ENCODE measurements at regions not wholly inside any gene's neighbourhood (a gene's known extent, or its start where the extent isn't known, plus 50 kb on each side); places are given as distances from the start of the nearest gene placed in this dataset.
"Not testable (repeated sequence)": the region's sequence is repeated elsewhere in the genome, so short reads cannot be mapped to it uniquely, and the experiment has no call there.

GRCh38 chr10:21463436-21463835 is 62.0 kb downstream of the SKIDA1 start:
- no peak for DNase-seq (ENCODE audit: low spot score)

GRCh38 chr10:21458126-21458871 is 67.2 kb downstream of the SKIDA1 start:
- DNase-seq (ENCODE audit: low spot score): no peak

GRCh38 chr10:21456160-21456559 is 69.3 kb downstream of the SKIDA1 start:
- no peak for DNase-seq (ENCODE audit: low spot score)

- DNase-seq (ENCODE audit: low spot score): no peak
Observed at GRCh38 chr10:21452203-21452602, 73.3 kb downstream of the SKIDA1 start.

GRCh38 chr10:21449288-21449966 is 76.1 kb downstream of the SKIDA1 start:
- DNase-seq (ENCODE audit: low spot score): no peak

GRCh38 chr10:21445163-21445562 is 80.3 kb downstream of the SKIDA1 start:
- DNase-seq (ENCODE audit: low spot score): no peak

- DNase-seq (ENCODE audit: low spot score): no peak
Observed at GRCh38 chr10:21441625-21442024, 83.9 kb downstream of the SKIDA1 start.

- not testable (repeated sequence) for DNase-seq (ENCODE audit: low spot score)
Observed at GRCh38 chr10:21438914-21439313, 86.6 kb downstream of the SKIDA1 start.

GRCh38 chr10:21437770-21438382 is 87.6 kb downstream of the SKIDA1 start:
- DNase-seq (ENCODE audit: low spot score): no peak

- no peak for DNase-seq (ENCODE audit: low spot score)
Observed at GRCh38 chr10:21432266-21432665, 93.2 kb downstream of the SKIDA1 start.

- DNase-seq (ENCODE audit: low spot score): no peak
Observed at GRCh38 chr10:21431799-21432198, 93.7 kb downstream of the SKIDA1 start.

GRCh38 chr10:21427804-21428481 is 97.5 kb downstream of the SKIDA1 start:
- DNase-seq (ENCODE audit: low spot score): no peak

- no peak for DNase-seq (ENCODE audit: low spot score)
Observed at GRCh38 chr10:21424459-21424861, 101.0 kb downstream of the SKIDA1 start.

GRCh38 chr10:21423850-21424249 is 101.6 kb downstream of the SKIDA1 start:
- no peak for DNase-seq (ENCODE audit: low spot score)

- no peak for DNase-seq (ENCODE audit: low spot score)
Observed at GRCh38 chr10:21423338-21423737, 102.1 kb downstream of the SKIDA1 start.

GRCh38 chr10:21421794-21422193 is 103.7 kb downstream of the SKIDA1 start:
- no peak for DNase-seq (ENCODE audit: low spot score)

- no peak for DNase-seq (ENCODE audit: low spot score)
Observed at GRCh38 chr10:21421016-21421415, 104.5 kb downstream of the SKIDA1 start.

- not testable (repeated sequence) for DNase-seq (ENCODE audit: low spot score)
Observed at GRCh38 chr10:21418981-21419576, 106.4 kb downstream of the SKIDA1 start.

- no peak for DNase-seq (ENCODE audit: low spot score)
Observed at GRCh38 chr10:21417172-21417712, 108.2 kb downstream of the SKIDA1 start.

GRCh38 chr10:21413680-21414079 is 111.8 kb downstream of the SKIDA1 start:
- DNase-seq (ENCODE audit: low spot score): no peak

GRCh38 chr10:21413268-21413667 is 112.2 kb downstream of the SKIDA1 start:
- no peak for DNase-seq (ENCODE audit: low spot score)
